ENCODE measurements at regions not wholly inside any gene's neighbourhood (a gene's known extent, or its start where the extent isn't known, plus 50 kb on each side); places are given as distances from the start of the nearest gene placed in this dataset.

- Histone ChIP-seq H3K9me3 (ENCODE audit: low read depth, low read length) (peaks cover 14% of the 10 kb centered on the region), H2AFZ (ENCODE audit: low read length) (no peak overlapping the region), H3K27me3 (ENCODE audit: insufficient read depth, low read length) (peaks cover 43% of the 10 kb centered on the region), H3K4me2 (ENCODE audit: insufficient read depth, low read length) (no peak overlapping the region), H4K20me1 (ENCODE audit: insufficient read depth, low read length) (peaks cover 3% of the 10 kb centered on the region), H3K4me1 (ENCODE audit: insufficient read depth, low read length) (peaks cover 13% of the 10 kb centered on the region), H3K27ac (ENCODE audit: low read depth, low read length) (no peak overlapping the region), H3K36me3 (ENCODE audit: insufficient read depth, low read length) (no peaks in the 10 kb centered on the region), H3K79me2 (ENCODE audit: insufficient read depth, low read length) (no peaks in the 10 kb centered on the region), H3K4me3 (ENCODE audit: insufficient read depth, low read length) (no peak overlapping the region)
- TF ChIP-seq, protein P1, sequence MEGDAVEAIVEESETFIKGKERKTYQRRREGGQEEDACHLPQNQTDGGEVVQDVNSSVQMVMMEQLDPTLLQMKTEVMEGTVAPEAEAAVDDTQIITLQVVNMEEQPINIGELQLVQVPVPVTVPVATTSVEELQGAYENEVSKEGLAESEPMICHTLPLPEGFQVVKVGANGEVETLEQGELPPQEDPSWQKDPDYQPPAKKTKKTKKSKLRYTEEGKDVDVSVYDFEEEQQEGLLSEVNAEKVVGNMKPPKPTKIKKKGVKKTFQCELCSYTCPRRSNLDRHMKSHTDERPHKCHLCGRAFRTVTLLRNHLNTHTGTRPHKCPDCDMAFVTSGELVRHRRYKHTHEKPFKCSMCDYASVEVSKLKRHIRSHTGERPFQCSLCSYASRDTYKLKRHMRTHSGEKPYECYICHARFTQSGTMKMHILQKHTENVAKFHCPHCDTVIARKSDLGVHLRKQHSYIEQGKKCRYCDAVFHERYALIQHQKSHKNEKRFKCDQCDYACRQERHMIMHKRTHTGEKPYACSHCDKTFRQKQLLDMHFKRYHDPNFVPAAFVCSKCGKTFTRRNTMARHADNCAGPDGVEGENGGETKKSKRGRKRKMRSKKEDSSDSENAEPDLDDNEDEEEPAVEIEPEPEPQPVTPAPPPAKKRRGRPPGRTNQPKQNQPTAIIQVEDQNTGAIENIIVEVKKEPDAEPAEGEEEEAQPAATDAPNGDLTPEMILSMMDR (IDR thresholded peaks at IDR 0.05; ENCODE audit: extremely low read depth, low read depth, low read length), result no peak
- no peak for DNase-seq (ENCODE audit: insufficient read length, low spot score, missing footprints)
Measured at GRCh38 chr17:77873500-77874302, 84.8 kb upstream of the TNRC6C start.

- Histone ChIP-seq H3K36me3 (ENCODE audit: insufficient read depth, low read length) (no peaks in the 10 kb centered on the region), H3K4me1 (ENCODE audit: insufficient read depth, low read length) (peaks cover 13% of the 10 kb centered on the region), H3K27me3 (ENCODE audit: insufficient read depth, low read length) (peaks cover 35% of the 10 kb centered on the region), H2AFZ (ENCODE audit: low read length) (no peak overlapping the region), H3K79me2 (ENCODE audit: insufficient read depth, low read length) (no peaks in the 10 kb centered on the region), H3K4me3 (ENCODE audit: insufficient read depth, low read length) (peak overlapping the region; percentile 33), H3K4me2 (ENCODE audit: insufficient read depth, low read length) (peak overlapping the region; percentile 58), H3K27ac (ENCODE audit: low read depth, low read length) (no peak overlapping the region), H3K9me3 (ENCODE audit: low read depth, low read length) (peaks cover 14% of the 10 kb centered on the region), H4K20me1 (ENCODE audit: insufficient read depth, low read length) (peaks cover 3% of the 10 kb centered on the region)
- TF ChIP-seq, protein P1 (IDR thresholded peaks at IDR 0.05; ENCODE audit: extremely low read depth, low read depth, low read length), result no peak
- DNase-seq (ENCODE audit: insufficient read length, low spot score, missing footprints), result peak; percentile 85
Measured at GRCh38 chr17:77874303-77875050, 84.0 kb upstream of the TNRC6C start.

GRCh38 chr17:77875051-77875780 is 83.3 kb upstream of the TNRC6C start:
- Histone ChIP-seq H3K4me2 (ENCODE audit: insufficient read depth, low read length) (peak overlapping the region; percentile 58), H3K9me3 (ENCODE audit: low read depth, low read length) (peaks cover 14% of the 10 kb centered on the region), H3K4me3 (ENCODE audit: insufficient read depth, low read length) (peak overlapping the region; percentile 33), H3K36me3 (ENCODE audit: insufficient read depth, low read length) (no peaks in the 10 kb centered on the region), H3K79me2 (ENCODE audit: insufficient read depth, low read length) (no peaks in the 10 kb centered on the region), H3K4me1 (ENCODE audit: insufficient read depth, low read length) (peaks cover 13% of the 10 kb centered on the region), H4K20me1 (ENCODE audit: insufficient read depth, low read length) (peaks cover 3% of the 10 kb centered on the region), H3K27me3 (ENCODE audit: insufficient read depth, low read length) (peaks cover 32% of the 10 kb centered on the region), H3K27ac (ENCODE audit: low read depth, low read length) (peak overlapping the region; percentile 46), H2AFZ (ENCODE audit: low read length) (no peak overlapping the region)
- TF ChIP-seq, protein P1 (IDR thresholded peaks at IDR 0.05; ENCODE audit: extremely low read depth, low read depth, low read length), result no peak
- DNase-seq (ENCODE audit: insufficient read length, low spot score, missing footprints), result peak; percentile 97
